Cardiac septum (tissue), 1 donor: ENCODE measurements at regions not wholly inside any gene's neighbourhood (a gene's known extent, or its start where the extent isn't known, plus 50 kb on each side); places are given as distances from the start of the nearest gene placed in this dataset.

Source experiments
- DNase-seq: peaks from one replicate; pipeline ENCODE4 v3.0.0-alpha.2; 2020; ENCODE audit warnings: low spot score
- intact Hi-C: fragments of 100-400 bp; cut with DNase I; formaldehyde crosslinking; loops from one replicate; pipeline ENCODE4 v1.14.0; 2022
- donor health status: DM: no; HTN: no; CAD: no.

GRCh38 chr15:91737151-91737818 is 116.2 kb upstream of the SLCO3A1 start:
- no peak for DNase-seq
- intact Hi-C loops, result no loop called here

- no peak for DNase-seq
- intact Hi-C loops, result no loop called here
Measured at GRCh38 chr15:91741986-91742385, 111.5 kb upstream of the SLCO3A1 start.

- intact Hi-C loops, result no loop called here
Measured at GRCh38 chr15:91751611-91752010, 101.9 kb upstream of the SLCO3A1 start.

GRCh38 chr15:91752081-91752785 is 101.3 kb upstream of the SLCO3A1 start:
- intact Hi-C loops, result no loop called here

More at GRCh38 chr15:91751611-91752010, 101.9 kb upstream of the SLCO3A1 start:
- no peak for DNase-seq

GRCh38 chr15:91759560-91759959 is 93.9 kb upstream of the SLCO3A1 start:
- no peak for DNase-seq
- intact Hi-C loops, result no loop called here

More at GRCh38 chr15:91752081-91752785, 101.3 kb upstream of the SLCO3A1 start:
- DNase-seq, result no peak

GRCh38 chr15:91765660-91766059 is 87.8 kb upstream of the SLCO3A1 start:
- no peak for DNase-seq
- intact Hi-C loops, result no loop called here

GRCh38 chr15:91769476-91769875 is 84.0 kb upstream of the SLCO3A1 start:
- DNase-seq, result no peak
- intact Hi-C loops, result no loop called here

- intact Hi-C loops, result no loop called here
- no peak for DNase-seq
Measured at GRCh38 chr15:91769894-91770293, 83.6 kb upstream of the SLCO3A1 start.

- no peak for DNase-seq
- intact Hi-C loops, result no loop called here
Measured at GRCh38 chr15:91776104-91776503, 77.4 kb upstream of the SLCO3A1 start.

GRCh38 chr15:91779960-91780359 is 73.5 kb upstream of the SLCO3A1 start:
- intact Hi-C loops, result no loop called here
- DNase-seq, result no peak

GRCh38 chr15:91780387-91780786 is 73.1 kb upstream of the SLCO3A1 start:
- DNase-seq, result no peak
- intact Hi-C loops, result no loop called here

- intact Hi-C loops, result loop anchor here (2.0 kb wide), 1 partner anchor 21 kb away; no protein-coding TSS in a partner anchor
- DNase-seq, result no peak
Measured at GRCh38 chr15:91782221-91782620, 71.3 kb upstream of the SLCO3A1 start.

GRCh38 chr15:91783008-91783407 is 70.5 kb upstream of the SLCO3A1 start:
- DNase-seq, result no peak
- intact Hi-C loops, result loop anchor here (2.0 kb wide), 1 partner anchor 20 kb away; no protein-coding TSS in a partner anchor

- intact Hi-C loops, result loop anchor here (2.0 kb wide), 1 partner anchor 19 kb away; no protein-coding TSS in a partner anchor
- no peak for DNase-seq
Measured at GRCh38 chr15:91783451-91783850, 70.1 kb upstream of the SLCO3A1 start.

GRCh38 chr15:91784973-91785709 is 68.4 kb upstream of the SLCO3A1 start:
- intact Hi-C loops, result no loop called here
- DNase-seq, result no peak

- intact Hi-C loops, result no loop called here
Measured at GRCh38 chr15:91787198-91787597, 66.3 kb upstream of the SLCO3A1 start.

GRCh38 chr15:91789136-91789535 is 64.4 kb upstream of the SLCO3A1 start:
- intact Hi-C loops, result no loop called here
- no peak for DNase-seq

More at GRCh38 chr15:91787198-91787597, 66.3 kb upstream of the SLCO3A1 start:
- no peak for DNase-seq

- intact Hi-C loops, result no loop called here
- no peak for DNase-seq
Measured at GRCh38 chr15:91790836-91791235, 62.7 kb upstream of the SLCO3A1 start.

GRCh38 chr15:91793771-91794170 is 59.7 kb upstream of the SLCO3A1 start:
- intact Hi-C loops, result no loop called here

GRCh38 chr15:91795235-91795634 is 58.3 kb upstream of the SLCO3A1 start:
- no peak for DNase-seq

More at GRCh38 chr15:91793771-91794170, 59.7 kb upstream of the SLCO3A1 start:
- DNase-seq, result no peak

More at GRCh38 chr15:91795235-91795634, 58.3 kb upstream of the SLCO3A1 start:
- intact Hi-C loops, result no loop called here
